ENCODE measurements at regions not wholly inside any gene's neighbourhood (a gene's known extent, or its start where the extent isn't known, plus 50 kb on each side); places are given as distances from the start of the nearest gene placed in this dataset.

DNA sequence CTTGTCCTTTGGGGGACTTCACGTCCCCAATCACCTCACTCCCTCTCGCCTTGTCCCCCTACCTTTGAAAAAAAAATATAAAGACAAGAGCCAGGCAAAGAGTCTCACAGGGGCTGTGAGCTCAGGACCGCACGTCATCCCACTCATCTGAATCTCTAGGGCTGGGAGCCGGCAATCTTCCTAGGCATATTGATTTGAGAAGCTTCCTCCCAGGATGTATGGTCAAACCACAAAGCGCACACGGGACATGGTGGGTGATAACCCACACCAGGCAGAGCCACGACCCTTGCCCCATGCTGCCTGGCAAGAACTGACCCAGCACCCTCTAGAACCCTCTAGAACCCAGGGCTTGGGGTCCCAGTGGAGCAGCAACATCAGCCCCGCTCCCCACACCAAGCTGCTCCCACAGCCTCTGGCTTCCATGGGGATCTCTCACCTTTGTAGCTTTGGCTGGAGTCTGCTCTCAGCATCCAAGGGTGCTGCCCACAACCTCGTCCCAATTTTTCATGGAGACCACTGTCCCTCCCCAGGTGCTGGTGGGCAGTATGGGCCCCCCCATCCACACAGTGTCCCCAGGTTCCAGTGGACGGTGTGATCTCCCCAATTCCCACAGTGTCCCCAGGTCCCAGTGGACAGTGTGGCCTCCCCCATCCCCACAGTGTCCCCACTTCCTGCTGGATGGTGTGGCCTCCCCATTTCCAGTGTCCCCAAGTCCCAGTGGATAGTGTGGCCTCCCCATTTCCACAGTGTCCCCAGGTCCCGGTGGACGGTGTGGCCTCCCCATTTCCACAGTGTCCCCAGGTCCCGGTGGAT is 85.2 kb upstream of the FGF3 start:
- no peaks in the 10 kb centered on the region for H3K9me3 ChIP-seq (replicated peaks; ENCODE audit: control insufficient read depth, insufficient read depth, low read length)
- 6% methylated on average over 14 of the region's 14 CpGs for WGBS (ENCODE audit: insufficient coverage, insufficient replicate concordance, low lambda C conversion rate, missing lambda C conversion rate)
- no peaks in the 10 kb centered on the region for H3K36me3 ChIP-seq (ENCODE audit: control insufficient read depth in 2 of 2, insufficient read depth in 2 of 2, low read length in 1 of 2)
- H4K20me1 ChIP-seq (ENCODE audit: control insufficient read depth, insufficient read depth): no peaks in the 10 kb centered on the region
- H3K79me2 ChIP-seq (ENCODE audit: control insufficient read depth, insufficient read depth, low read length): no peaks in the 10 kb centered on the region
- no peak for FAIRE-seq
- no peak overlapping the region for H3K4me3 ChIP-seq
- no peaks in the 10 kb centered on the region for H3K4me1 ChIP-seq (ENCODE audit: control insufficient read depth, insufficient read depth, low read length)
- in situ Hi-C loops (cut with MboI): no loop called here
- TF ChIP-seq, protein P1, sequence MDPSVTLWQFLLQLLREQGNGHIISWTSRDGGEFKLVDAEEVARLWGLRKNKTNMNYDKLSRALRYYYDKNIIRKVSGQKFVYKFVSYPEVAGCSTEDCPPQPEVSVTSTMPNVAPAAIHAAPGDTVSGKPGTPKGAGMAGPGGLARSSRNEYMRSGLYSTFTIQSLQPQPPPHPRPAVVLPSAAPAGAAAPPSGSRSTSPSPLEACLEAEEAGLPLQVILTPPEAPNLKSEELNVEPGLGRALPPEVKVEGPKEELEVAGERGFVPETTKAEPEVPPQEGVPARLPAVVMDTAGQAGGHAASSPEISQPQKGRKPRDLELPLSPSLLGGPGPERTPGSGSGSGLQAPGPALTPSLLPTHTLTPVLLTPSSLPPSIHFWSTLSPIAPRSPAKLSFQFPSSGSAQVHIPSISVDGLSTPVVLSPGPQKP (IDR thresholded peaks at IDR 0.05; ENCODE audit: low read depth, low read length): no peak
- TF ChIP-seq ZBTB4 (CRISPR knock-in tag; IDR thresholded peaks at IDR 0.05) (no peak), CREM (IDR thresholded peaks at IDR 0.05; ENCODE audit: low read depth) (no peak), ZSCAN29 (IDR thresholded peaks at IDR 0.05) (no peak), POLR2AphosphoS5 (IDR thresholded peaks at IDR 0.05; ENCODE audit: low read length) (no peak), MEF2B (IDR thresholded peaks at IDR 0.05; ENCODE audit: partially characterized antibody, poor library complexity, severe bottlenecking) (no peak), BCL11A (IDR thresholded peaks at IDR 0.05; ENCODE audit: low read depth, low read length) (no peak), ASH2L (IDR thresholded peaks at IDR 0.05; ENCODE audit: borderline replicate concordance, low read depth) (no peak), ATF7 (IDR thresholded peaks at IDR 0.05; ENCODE audit: low read depth) (no peak)
- TF ChIP-seq, protein P2, sequence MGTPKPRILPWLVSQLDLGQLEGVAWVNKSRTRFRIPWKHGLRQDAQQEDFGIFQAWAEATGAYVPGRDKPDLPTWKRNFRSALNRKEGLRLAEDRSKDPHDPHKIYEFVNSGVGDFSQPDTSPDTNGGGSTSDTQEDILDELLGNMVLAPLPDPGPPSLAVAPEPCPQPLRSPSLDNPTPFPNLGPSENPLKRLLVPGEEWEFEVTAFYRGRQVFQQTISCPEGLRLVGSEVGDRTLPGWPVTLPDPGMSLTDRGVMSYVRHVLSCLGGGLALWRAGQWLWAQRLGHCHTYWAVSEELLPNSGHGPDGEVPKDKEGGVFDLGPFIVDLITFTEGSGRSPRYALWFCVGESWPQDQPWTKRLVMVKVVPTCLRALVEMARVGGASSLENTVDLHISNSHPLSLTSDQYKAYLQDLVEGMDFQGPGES (IDR thresholded peaks at IDR 0.05): no peak
- H2AFZ ChIP-seq (ENCODE audit: control insufficient read depth, low read depth, low read length): no peak overlapping the region
- ATAC-seq: no peak
- CTCF ChIA-PET: interaction anchor here (0.7 to 0.8 kb wide), 2 partner anchors 11 to 104 kb away, joined by 3 read pairs; no protein-coding TSS in a partner anchor
- H3K27ac ChIP-seq (ENCODE audit: control insufficient read depth, insufficient read depth): no peak overlapping the region
- POLR2A ChIA-PET: no interaction called here
- BruUV-seq (replicated peaks): no TSS peak
- RAD21 ChIA-PET (ENCODE audit: unreplicated experiment): no interaction called here
- SMC1A ChIA-PET (ENCODE audit: uncharacterized antibody, unreplicated experiment): no interaction called here
- intact Hi-C loops (cut with micrococcal nuclease; ENCODE audit: unreplicated experiment): no loop called here
- H3K9ac ChIP-seq (ENCODE audit: control insufficient read depth, insufficient read depth, low read length): no peak overlapping the region
- DNase-seq (ENCODE audit: low read depth, low spot score): no peak
- no peaks in the 10 kb centered on the region; a peak in 1 of 4 replicates for H3K27me3 ChIP-seq (replicated peaks in 1 of 2; ENCODE audit: control insufficient read depth in 2 of 2, insufficient read depth in 2 of 2, low read length in 1 of 2)
- no peak overlapping the region for H3K4me2 ChIP-seq (ENCODE audit: control insufficient read depth, insufficient read depth)

Measured in GM12878 (cell line).